Natural killer cell (primary cell): ENCODE measurements at regions not wholly inside any gene's neighbourhood (a gene's known extent, or its start where the extent isn't known, plus 50 kb on each side); places are given as distances from the start of the nearest gene placed in this dataset.
"Not testable (repeated sequence)": the region's sequence is repeated elsewhere in the genome, so short reads cannot be mapped to it uniquely, and the experiment has no call there.

Experiments used
- ATAC-seq, 3 donors: fragments of 150-1000 bp in 2 of 3; fragments of 200-7000 bp in 1 of 3; cut with Tn5 transposase; 1 replicate in 1 of 3; 2 replicates in 2 of 3; pipeline ENCODE4 v1.10.0; 2021; ENCODE audit warnings: mild to moderate bottlenecking in 2 of 3, moderate library complexity in 2 of 3
- DNase-seq, 2 donors: peaks; one replicate each; pipeline versions ENCODE4 v3.0.0 to v3.0.0-alpha.2; 2013 to 2021; ENCODE audit warnings: mixed read lengths in 1 of 2
- H3K27ac ChIP-seq: one replicate; pipeline ENCODE4 v1.5.1; 2013; ENCODE audit warnings: mild to moderate bottlenecking, low read length
- H3K27me3 ChIP-seq: one replicate; pipeline ENCODE4 v1.6.1; 2013; ENCODE audit warnings: low read length; ENCODE audit not compliant: control insufficient read depth, insufficient read depth
- H3K36me3 ChIP-seq: one replicate; pipeline ENCODE4 v1.6.1; 2013; ENCODE audit warnings: low read length; ENCODE audit not compliant: control insufficient read depth, insufficient read depth
- H3K4me1 ChIP-seq: one replicate; pipeline ENCODE4 v1.6.1; 2013; ENCODE audit warnings: low read length; ENCODE audit not compliant: control insufficient read depth, insufficient read depth
- H3K4me3 ChIP-seq: one replicate; pipeline ENCODE4 v1.5.1; 2013; ENCODE audit warnings: low read length
- H3K9me3 ChIP-seq: one replicate; pipeline ENCODE4 v1.6.1; 2013; ENCODE audit warnings: low read length; ENCODE audit not compliant: control insufficient read depth, insufficient read depth
- H3K27ac Mint-ChIP-seq, 2 donors: one replicate each; pipeline ENCODE4 v1.8.0; 2022; ENCODE audit warnings: mild to moderate bottlenecking in 2 of 2, mixed read lengths in 2 of 2, moderate library complexity in 1 of 2
- H3K27me3 Mint-ChIP-seq, 2 donors: one replicate each; pipeline ENCODE4 v1.8.0; 2022; ENCODE audit warnings: low read depth in 2 of 2, mixed read lengths in 2 of 2
- H3K36me3 Mint-ChIP-seq: one replicate; pipeline ENCODE4 v1.8.0; 2022; ENCODE audit warnings: mixed read lengths
- H3K4me1 Mint-ChIP-seq, 2 donors: one replicate each; pipeline ENCODE4 v1.8.0; 2022; ENCODE audit warnings: mixed read lengths in 2 of 2
- H3K4me3 Mint-ChIP-seq: one replicate; pipeline ENCODE4 v1.8.0; 2022; ENCODE audit warnings: mild to moderate bottlenecking, moderate library complexity, mixed read lengths
- H3K9me3 Mint-ChIP-seq, 2 donors: one replicate each; pipeline ENCODE4 v1.8.0; 2022; ENCODE audit warnings: mixed read lengths in 2 of 2
- WGBS: methylation state at CpG from one replicate; pipeline ENCODE4 v1.1.7; 2013; ENCODE audit warnings: missing lambda C conversion rate; ENCODE audit not compliant: insufficient coverage; 5-methylcytosine and 5-hydroxymethylcytosine counted together
- intact Hi-C: fragments of 100-400 bp; cut with micrococcal nuclease; formaldehyde crosslinking; loops from one replicate; pipeline ENCODE4 v1.14.2; 2022
- TF ChIP-seq, protein P1 (sequence below): fragments of 200-600 bp; IDR thresholded peaks from one replicate; pipeline ENCODE4 v1.8.0; 2022; ENCODE audit warnings: antibody characterized with exemption

DNA sequence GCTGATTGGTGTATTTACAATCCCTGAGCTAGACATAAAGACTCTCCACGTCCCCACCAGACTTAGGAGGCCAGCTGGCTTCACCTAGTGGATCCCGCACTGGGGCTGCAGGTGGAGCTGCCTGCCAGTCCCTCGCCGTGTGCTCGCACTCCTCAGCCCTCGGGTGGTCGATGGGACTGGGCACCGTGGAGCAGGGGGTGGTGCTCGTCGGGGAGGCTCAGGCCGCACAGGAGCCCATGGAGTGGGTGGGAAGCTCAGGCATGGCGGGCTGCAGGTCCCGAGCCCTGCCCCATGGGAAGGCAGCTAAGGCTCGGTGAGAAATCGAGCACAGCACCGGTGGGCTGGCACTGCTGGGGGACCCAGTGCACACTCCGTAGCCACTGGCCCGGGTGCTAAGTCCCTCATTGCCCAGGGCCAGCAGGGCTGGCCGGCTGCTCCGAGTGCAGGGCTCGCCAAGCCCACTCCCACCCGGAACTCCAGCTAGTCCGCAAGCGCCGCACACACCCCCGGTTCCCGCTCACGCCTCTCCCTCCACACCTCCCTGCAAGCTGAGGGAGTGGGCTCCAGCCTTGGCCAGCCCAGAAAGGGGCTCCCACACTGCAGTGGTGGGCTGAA, 1441.2 kb upstream of the ACVR2A start:
- H3K9me3 ChIP-seq, H3K4me3 ChIP-seq, H3K4me3 Mint-ChIP-seq, H3K27me3 ChIP-seq, H3K27me3 Mint-ChIP-seq, ATAC-seq, intact Hi-C loops, H3K27ac ChIP-seq, H3K27ac Mint-ChIP-seq, H3K36me3 ChIP-seq, H3K4me1 Mint-ChIP-seq, H3K36me3 Mint-ChIP-seq, H3K9me3 Mint-ChIP-seq, H3K4me1 ChIP-seq, DNase-seq: not testable (repeated sequence)
- 95% methylated on average over 28 of the region's 28 CpGs for WGBS

GRCh38 chr2:146392631-146393030, 1452.2 kb upstream of the ACVR2A start:
- DNase-seq (peak in 1 of 2 donors; percentile 13), ATAC-seq (no peak)
- intact Hi-C loops, result no loop called here
- Histone ChIP-seq H3K4me1 (peaks cover 6% of the 10 kb centered on the region), H3K4me3 (no peak overlapping the region), H3K36me3 (no peaks in the 10 kb centered on the region), H3K9me3 (no peaks in the 10 kb centered on the region), H3K27me3 (no peaks in the 10 kb centered on the region), H3K27ac (no peak overlapping the region)
- Mint-ChIP-seq H3K36me3 (no peaks in the 10 kb centered on the region), H3K4me1 (peaks cover 6 to 13% of the 10 kb centered on the region in 2 donors), H3K27me3 (no peaks in the 10 kb centered on the region), H3K9me3 (peaks cover 0 to 10% of the 10 kb centered on the region in 2 donors), H3K4me3 (peak overlapping the region; percentile 68), H3K27ac (peak overlapping the region in 1 of 2 donors; percentile 59)
- WGBS, result 29% methylated on average over 7 of the region's 8 CpGs
- TF ChIP-seq, protein P1, sequence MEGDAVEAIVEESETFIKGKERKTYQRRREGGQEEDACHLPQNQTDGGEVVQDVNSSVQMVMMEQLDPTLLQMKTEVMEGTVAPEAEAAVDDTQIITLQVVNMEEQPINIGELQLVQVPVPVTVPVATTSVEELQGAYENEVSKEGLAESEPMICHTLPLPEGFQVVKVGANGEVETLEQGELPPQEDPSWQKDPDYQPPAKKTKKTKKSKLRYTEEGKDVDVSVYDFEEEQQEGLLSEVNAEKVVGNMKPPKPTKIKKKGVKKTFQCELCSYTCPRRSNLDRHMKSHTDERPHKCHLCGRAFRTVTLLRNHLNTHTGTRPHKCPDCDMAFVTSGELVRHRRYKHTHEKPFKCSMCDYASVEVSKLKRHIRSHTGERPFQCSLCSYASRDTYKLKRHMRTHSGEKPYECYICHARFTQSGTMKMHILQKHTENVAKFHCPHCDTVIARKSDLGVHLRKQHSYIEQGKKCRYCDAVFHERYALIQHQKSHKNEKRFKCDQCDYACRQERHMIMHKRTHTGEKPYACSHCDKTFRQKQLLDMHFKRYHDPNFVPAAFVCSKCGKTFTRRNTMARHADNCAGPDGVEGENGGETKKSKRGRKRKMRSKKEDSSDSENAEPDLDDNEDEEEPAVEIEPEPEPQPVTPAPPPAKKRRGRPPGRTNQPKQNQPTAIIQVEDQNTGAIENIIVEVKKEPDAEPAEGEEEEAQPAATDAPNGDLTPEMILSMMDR, result no peak

GRCh38 chr2:146392186-146392585, 1452.6 kb upstream of the ACVR2A start:
- H3K4me1 ChIP-seq, result peaks cover 6% of the 10 kb centered on the region
- DNase-seq (no peak), ATAC-seq (no peak)
- Mint-ChIP-seq H3K27me3 (no peaks in the 10 kb centered on the region), H3K27ac (peak overlapping the region in 1 of 2 donors; percentile 59), H3K4me1 (peaks cover 6 to 13% of the 10 kb centered on the region in 2 donors), H3K9me3 (peaks cover 0 to 10% of the 10 kb centered on the region in 2 donors), H3K4me3 (peak overlapping the region; percentile 68), H3K36me3 (no peaks in the 10 kb centered on the region)
- no peak overlapping the region for H3K4me3 ChIP-seq
- no peak overlapping the region for H3K27ac ChIP-seq
- H3K27me3 ChIP-seq, result no peaks in the 10 kb centered on the region
- TF ChIP-seq, protein P1, result no peak
- H3K36me3 ChIP-seq, result no peaks in the 10 kb centered on the region
- 65% methylated on average over 7 of the region's 10 CpGs for WGBS
- intact Hi-C loops, result no loop called here
- H3K9me3 ChIP-seq, result no peaks in the 10 kb centered on the region

- H3K36me3 ChIP-seq, result no peaks in the 10 kb centered on the region
- WGBS, result 13% methylated on average over 1 of the region's 2 CpGs
- H3K27me3 ChIP-seq, result no peaks in the 10 kb centered on the region
- intact Hi-C loops, result no loop called here
- no peak for ATAC-seq
- H3K4me1 ChIP-seq, result peaks cover 6% of the 10 kb centered on the region
- H3K4me3 ChIP-seq, result no peak overlapping the region
- TF ChIP-seq, protein P1, result no peak
- H3K4me1 Mint-ChIP-seq, result peaks cover 6 to 22% of the 10 kb centered on the region in 2 donors
- no peaks in the 10 kb centered on the region for H3K36me3 Mint-ChIP-seq
- H3K4me3 Mint-ChIP-seq, result no peak overlapping the region
- H3K27me3 Mint-ChIP-seq, result no peaks in the 10 kb centered on the region
- no peak for DNase-seq
- no peaks in the 10 kb centered on the region for H3K9me3 ChIP-seq
- peaks cover 5 to 9% of the 10 kb centered on the region in 2 donors for H3K9me3 Mint-ChIP-seq
- no peak overlapping the region for H3K27ac ChIP-seq
- H3K27ac Mint-ChIP-seq, result no peak overlapping the region
These were observed 1456.1 kb upstream of the ACVR2A start for GRCh38 chr2:146388757-146389156.
